H9 (cell line): ENCODE measurements at regions not wholly inside any gene's neighbourhood (a gene's known extent, or its start where the extent isn't known, plus 50 kb on each side); places are given as distances from the start of the nearest gene placed in this dataset.

Experiments
- DNase-seq: peaks from one replicate; pipeline ENCODE4 v3.0.0-alpha.2; 2017
- H2AFZ ChIP-seq: one replicate; pipeline ENCODE4 v1.6.1; 2013; ENCODE audit warnings: mild to moderate bottlenecking, low read length, control low read depth, moderate library complexity
- H2AK5ac ChIP-seq: 2 replicates; pipeline ENCODE4 v1.6.1; 2013; ENCODE audit warnings: low read length, control low read depth, mixed read lengths; ENCODE audit not compliant: insufficient read length
- H2BK120ac ChIP-seq: one replicate; pipeline ENCODE4 v1.6.1; 2013; ENCODE audit warnings: low read depth, mild to moderate bottlenecking, low read length, control low read depth, inconsistent platforms; ENCODE audit not compliant: poor library complexity, severe bottlenecking
- H2BK12ac ChIP-seq: 2 replicates; pipeline ENCODE4 v1.6.1; 2013; ENCODE audit warnings: low read length, control low read depth, mixed read lengths, low read depth; ENCODE audit not compliant: insufficient read length
- H2BK15ac ChIP-seq: 2 replicates; pipeline ENCODE4 v1.6.1; 2013; ENCODE audit warnings: low read depth, low read length, control low read depth
- H2BK20ac ChIP-seq: one replicate; pipeline ENCODE4 v1.6.1; 2013; ENCODE audit warnings: low read depth, mild to moderate bottlenecking, low read length, control low read depth, inconsistent platforms; ENCODE audit not compliant: poor library complexity, severe bottlenecking
- H2BK5ac ChIP-seq: 2 replicates; pipeline ENCODE4 v1.6.1; 2013; ENCODE audit warnings: low read length, control low read depth, mixed read lengths; ENCODE audit not compliant: insufficient read length
- H3K14ac ChIP-seq: 2 replicates; pipeline ENCODE4 v1.6.1; 2013; ENCODE audit warnings: low read length, control low read depth; ENCODE audit not compliant: insufficient read depth
- H3K18ac ChIP-seq: 2 replicates; pipeline ENCODE4 v1.6.1; 2013; ENCODE audit warnings: low read depth, mild to moderate bottlenecking, mixed read lengths, low read length, control low read depth; ENCODE audit not compliant: insufficient read length
- H3K23ac ChIP-seq: 2 replicates; pipeline ENCODE4 v1.6.1; 2013; ENCODE audit warnings: low read length, control low read depth, mixed read lengths, low read depth; ENCODE audit not compliant: insufficient read length
- H3K23me2 ChIP-seq: 2 replicates; pipeline ENCODE4 v1.6.1; 2013; ENCODE audit warnings: low read depth, mild to moderate bottlenecking, mixed read lengths, low read length, control low read depth; ENCODE audit not compliant: insufficient read length, poor library complexity, severe bottlenecking
- H3K27ac ChIP-seq: 2 replicates; pipeline ENCODE4 v1.5.1; 2013; ENCODE audit warnings: low read length, control low read depth, mixed read lengths, low read depth; ENCODE audit not compliant: insufficient read length
- H3K27me3 ChIP-seq: 2 replicates; pipeline ENCODE4 v1.6.1; 2013; ENCODE audit warnings: low read length, control low read depth, inconsistent platforms; ENCODE audit not compliant: insufficient read depth
- H3K4ac ChIP-seq: 2 replicates; pipeline ENCODE4 v1.6.1; 2013; ENCODE audit warnings: low read depth, mild to moderate bottlenecking, control low read depth, inconsistent platforms, low read length, moderate library complexity
- H3K4me1 ChIP-seq: 2 replicates; pipeline ENCODE4 v1.6.1; 2013; ENCODE audit warnings: low read length, control low read depth, inconsistent platforms; ENCODE audit not compliant: insufficient read depth
- H3K4me2 ChIP-seq: 2 replicates; pipeline ENCODE4 v1.6.1; 2013; ENCODE audit warnings: low read length, control low read depth, mixed read lengths; ENCODE audit not compliant: insufficient read length, insufficient read depth
- H3K56ac ChIP-seq: 2 replicates; pipeline ENCODE4 v1.6.1; 2013; ENCODE audit warnings: low read depth, mild to moderate bottlenecking, mixed read lengths, low read length, control low read depth; ENCODE audit not compliant: insufficient read length
- H3K79me1 ChIP-seq: 2 replicates; pipeline ENCODE4 v1.6.1; 2013; ENCODE audit warnings: low read depth, mild to moderate bottlenecking, moderate library complexity, low read length, control low read depth, inconsistent platforms; ENCODE audit not compliant: insufficient read depth, poor library complexity, severe bottlenecking
- H3K79me2 ChIP-seq: 2 replicates; pipeline ENCODE4 v1.6.1; 2013; ENCODE audit warnings: low read length, control low read depth, inconsistent platforms; ENCODE audit not compliant: insufficient read depth
- H3K9ac ChIP-seq: 2 replicates; pipeline ENCODE4 v1.6.1; 2013; ENCODE audit warnings: low read length, control low read depth, mixed read lengths; ENCODE audit not compliant: insufficient read length; ENCODE audit errors: extremely low read depth
- H3K9me3 ChIP-seq: one replicate; pipeline ENCODE4 v1.6.1; 2013; ENCODE audit warnings: low read depth, low read length, inconsistent platforms; ENCODE audit not compliant: control insufficient read depth
- H3T11ph ChIP-seq: one replicate; pipeline ENCODE4 v1.6.1; 2013; ENCODE audit warnings: mild to moderate bottlenecking, low read length, control low read depth, inconsistent platforms
- H4K20me1 ChIP-seq: one replicate; pipeline ENCODE4 v1.6.1; 2013; ENCODE audit not compliant: control insufficient read depth, insufficient read length, insufficient read depth
- H4K5ac ChIP-seq: 2 replicates; pipeline ENCODE4 v1.6.1; 2013; ENCODE audit warnings: low read depth, mild to moderate bottlenecking, mixed read lengths, low read length, control low read depth; ENCODE audit not compliant: insufficient read length
- H4K8ac ChIP-seq: replicated peaks from 2 replicates; pipeline ENCODE4 v1.6.1; 2013; ENCODE audit warnings: low read length, control low read depth, mixed read lengths, low read depth; ENCODE audit not compliant: insufficient read length
- H4K91ac ChIP-seq: 2 replicates; pipeline ENCODE4 v1.6.1; 2013; ENCODE audit warnings: low read depth, mild to moderate bottlenecking, moderate library complexity, mixed read lengths, low read length, control low read depth; ENCODE audit not compliant: insufficient read length
- H3K27ac Mint-ChIP-seq, 3 experiments: 2 replicates in 2 of 3; 3 replicates in 1 of 3; pipeline ENCODE4 v1.8.0; 2020 to 2021; ENCODE audit warnings: mixed read lengths in 3 of 3, mild to moderate bottlenecking in 1 of 3, moderate library complexity in 1 of 3
- H3K27me3 Mint-ChIP-seq: 2 replicates; pipeline ENCODE4 v1.8.0; 2021; ENCODE audit warnings: low read depth, mild to moderate bottlenecking, moderate library complexity, mixed read lengths
- H3K36me3 Mint-ChIP-seq, 3 experiments: 2 replicates in 2 of 3; 3 replicates in 1 of 3; pipeline ENCODE4 v1.8.0; 2020 to 2021; ENCODE audit warnings: low read depth in 3 of 3, mixed read lengths in 3 of 3; ENCODE audit not compliant: insufficient read depth in 1 of 3
- H3K4me1 Mint-ChIP-seq, 2 experiments: 2 replicates each; pipeline ENCODE4 v1.8.0; 2020; ENCODE audit warnings: mixed read lengths in 2 of 2
- H3K4me3 Mint-ChIP-seq, 2 experiments: 2 replicates in 1 of 2; 3 replicates in 1 of 2; pipeline ENCODE4 v1.8.0; 2020 to 2021; ENCODE audit warnings: mild to moderate bottlenecking in 2 of 2, mixed read lengths in 2 of 2, moderate library complexity in 1 of 2
- H3K9me3 Mint-ChIP-seq, 2 experiments: 2 replicates in 1 of 2; 3 replicates in 1 of 2; pipeline ENCODE4 v1.8.0; 2020; ENCODE audit warnings: mild to moderate bottlenecking in 2 of 2, mixed read lengths in 2 of 2, moderate library complexity in 1 of 2
- WGBS: extraction: QIAGEN DNeasy Blood & Tissue Kit; methylation state at CpG from one replicate; pipeline ENCODE4 v1.1.7; 2013; ENCODE audit warnings: missing lambda C conversion rate, low lambda C conversion rate, mixed read lengths; ENCODE audit not compliant: insufficient read length; ENCODE audit errors: extremely low coverage; 5-methylcytosine and 5-hydroxymethylcytosine counted together
- TF ChIP-seq, protein P1 (sequence below): fragments of 200-600 bp; sonication (generic); conservative IDR thresholded peaks from 3 replicates; pipeline ENCODE4 v1.8.0; 2021; ENCODE audit warnings: antibody characterized with exemption, mild to moderate bottlenecking

- Histone ChIP-seq H3K27me3 (no peaks in the 10 kb centered on the region), H2AK5ac (no peak overlapping the region), H2BK12ac (no peak overlapping the region), H3K4me2 (no peak overlapping the region), H2BK20ac (no peak overlapping the region), H3T11ph (no peak overlapping the region), H4K5ac (no peak overlapping the region), H3K4ac (no peak overlapping the region), H3K79me1 (no peaks in the 10 kb centered on the region), H4K20me1 (no peaks in the 10 kb centered on the region), H3K56ac (no peak overlapping the region), H3K27ac (no peak overlapping the region), H4K91ac (no peak overlapping the region), H3K18ac (no peak overlapping the region), H3K4me1 (no peaks in the 10 kb centered on the region; the same call in 1 of the 2 replicates), H2BK5ac (no peak overlapping the region), H3K23me2 (no peaks in the 10 kb centered on the region), H3K23ac (no peak overlapping the region), H3K79me2 (no peaks in the 10 kb centered on the region), H3K9ac (no peak overlapping the region), H2BK120ac (no peak overlapping the region), H4K8ac (no peak overlapping the region), H2BK15ac (no peak overlapping the region), H3K9me3 (no peaks in the 10 kb centered on the region), H3K14ac (no peak overlapping the region), H2AFZ (no peak overlapping the region)
- TF ChIP-seq, protein P1, sequence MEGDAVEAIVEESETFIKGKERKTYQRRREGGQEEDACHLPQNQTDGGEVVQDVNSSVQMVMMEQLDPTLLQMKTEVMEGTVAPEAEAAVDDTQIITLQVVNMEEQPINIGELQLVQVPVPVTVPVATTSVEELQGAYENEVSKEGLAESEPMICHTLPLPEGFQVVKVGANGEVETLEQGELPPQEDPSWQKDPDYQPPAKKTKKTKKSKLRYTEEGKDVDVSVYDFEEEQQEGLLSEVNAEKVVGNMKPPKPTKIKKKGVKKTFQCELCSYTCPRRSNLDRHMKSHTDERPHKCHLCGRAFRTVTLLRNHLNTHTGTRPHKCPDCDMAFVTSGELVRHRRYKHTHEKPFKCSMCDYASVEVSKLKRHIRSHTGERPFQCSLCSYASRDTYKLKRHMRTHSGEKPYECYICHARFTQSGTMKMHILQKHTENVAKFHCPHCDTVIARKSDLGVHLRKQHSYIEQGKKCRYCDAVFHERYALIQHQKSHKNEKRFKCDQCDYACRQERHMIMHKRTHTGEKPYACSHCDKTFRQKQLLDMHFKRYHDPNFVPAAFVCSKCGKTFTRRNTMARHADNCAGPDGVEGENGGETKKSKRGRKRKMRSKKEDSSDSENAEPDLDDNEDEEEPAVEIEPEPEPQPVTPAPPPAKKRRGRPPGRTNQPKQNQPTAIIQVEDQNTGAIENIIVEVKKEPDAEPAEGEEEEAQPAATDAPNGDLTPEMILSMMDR = peak; percentile 61
- no peak overlapping the region for H3K27ac Mint-ChIP-seq
- no peak overlapping the region for H3K4me3 Mint-ChIP-seq
- H3K4me1 Mint-ChIP-seq = peaks cover 15 to 16% of the 10 kb centered on the region in 2 experiments
- no peaks in the 10 kb centered on the region; the same call in 1 of the 2 replicates for H3K27me3 Mint-ChIP-seq
- H3K9me3 Mint-ChIP-seq = no peaks in the 10 kb centered on the region
- DNase-seq = peak; percentile 72
- no CpG with 5 or more reads among the region's 4 CpGs for WGBS
- no peaks in the 10 kb centered on the region for H3K36me3 Mint-ChIP-seq
Observed at GRCh38 chr1:64396817-64397216, 73.1 kb upstream of the CACHD1 start.
